22Rv1 (cell line): ENCODE measurements at regions not wholly inside any gene's neighbourhood (a gene's known extent, or its start where the extent isn't known, plus 50 kb on each side); places are given as distances from the start of the nearest gene placed in this dataset.

Experiments used
- H3K27ac ChIP-seq: fragments of 450-650 bp; 2 replicates; pipeline ENCODE4 v1.5.1; 2017
- ZFX ChIP-seq: fragments of 450-650 bp; IDR thresholded peaks from 2 replicates; pipeline ENCODE4 v1.6.1; 2017; ENCODE audit warnings: antibody characterized with exemption, borderline replicate concordance
- TF ChIP-seq, protein P1 (sequence below): fragments of 450-650 bp; IDR thresholded peaks from 2 replicates; pipeline ENCODE4 v1.5.1; 2017; ENCODE audit warnings: mild to moderate bottlenecking

DNA sequence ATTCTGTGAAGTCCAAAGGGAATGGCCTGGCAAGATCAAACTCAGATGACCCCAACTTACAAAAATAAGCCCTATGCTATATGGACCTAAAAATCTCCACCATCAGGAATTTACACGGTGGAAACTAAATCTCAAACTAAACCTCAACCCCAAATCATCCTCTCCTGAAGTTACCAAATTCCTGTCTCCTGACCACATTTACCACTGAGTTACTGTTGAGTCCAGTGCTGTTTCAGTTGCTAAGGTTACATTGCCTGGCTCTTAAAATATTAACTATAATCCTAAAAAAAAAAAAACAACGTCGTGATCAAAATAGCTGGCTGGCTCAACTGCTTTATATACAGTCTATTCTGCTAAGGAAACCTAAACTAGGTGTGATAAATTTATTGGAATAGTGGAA is 315.2 kb upstream of the SLIT2 start:
- H3K27ac ChIP-seq = no peak overlapping the region
- TF ChIP-seq, protein P1, sequence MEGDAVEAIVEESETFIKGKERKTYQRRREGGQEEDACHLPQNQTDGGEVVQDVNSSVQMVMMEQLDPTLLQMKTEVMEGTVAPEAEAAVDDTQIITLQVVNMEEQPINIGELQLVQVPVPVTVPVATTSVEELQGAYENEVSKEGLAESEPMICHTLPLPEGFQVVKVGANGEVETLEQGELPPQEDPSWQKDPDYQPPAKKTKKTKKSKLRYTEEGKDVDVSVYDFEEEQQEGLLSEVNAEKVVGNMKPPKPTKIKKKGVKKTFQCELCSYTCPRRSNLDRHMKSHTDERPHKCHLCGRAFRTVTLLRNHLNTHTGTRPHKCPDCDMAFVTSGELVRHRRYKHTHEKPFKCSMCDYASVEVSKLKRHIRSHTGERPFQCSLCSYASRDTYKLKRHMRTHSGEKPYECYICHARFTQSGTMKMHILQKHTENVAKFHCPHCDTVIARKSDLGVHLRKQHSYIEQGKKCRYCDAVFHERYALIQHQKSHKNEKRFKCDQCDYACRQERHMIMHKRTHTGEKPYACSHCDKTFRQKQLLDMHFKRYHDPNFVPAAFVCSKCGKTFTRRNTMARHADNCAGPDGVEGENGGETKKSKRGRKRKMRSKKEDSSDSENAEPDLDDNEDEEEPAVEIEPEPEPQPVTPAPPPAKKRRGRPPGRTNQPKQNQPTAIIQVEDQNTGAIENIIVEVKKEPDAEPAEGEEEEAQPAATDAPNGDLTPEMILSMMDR = no peak
- TF ChIP-seq ZFX = no peak

DNA sequence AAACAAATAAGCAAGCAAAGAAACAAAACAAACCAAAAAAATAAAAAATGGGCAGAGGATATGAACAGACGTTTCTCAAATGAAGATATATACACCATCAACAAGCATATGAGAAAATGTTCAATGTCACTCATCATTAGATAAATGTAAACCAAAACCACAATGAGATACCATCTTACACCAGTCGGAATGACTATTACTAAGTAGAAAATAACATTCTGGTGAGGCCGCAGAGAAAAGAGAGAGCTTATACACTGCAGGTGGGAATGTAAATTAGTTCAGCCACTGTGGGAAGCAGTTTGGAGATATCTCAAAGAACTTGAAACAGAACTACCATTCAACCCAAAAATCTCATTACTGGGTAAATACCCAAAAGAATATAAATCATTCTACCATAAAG is 321.0 kb upstream of the SLIT2 start:
- H3K27ac ChIP-seq = no peak overlapping the region
- no peak for TF ChIP-seq ZFX
- TF ChIP-seq, protein P1 = no peak

DNA sequence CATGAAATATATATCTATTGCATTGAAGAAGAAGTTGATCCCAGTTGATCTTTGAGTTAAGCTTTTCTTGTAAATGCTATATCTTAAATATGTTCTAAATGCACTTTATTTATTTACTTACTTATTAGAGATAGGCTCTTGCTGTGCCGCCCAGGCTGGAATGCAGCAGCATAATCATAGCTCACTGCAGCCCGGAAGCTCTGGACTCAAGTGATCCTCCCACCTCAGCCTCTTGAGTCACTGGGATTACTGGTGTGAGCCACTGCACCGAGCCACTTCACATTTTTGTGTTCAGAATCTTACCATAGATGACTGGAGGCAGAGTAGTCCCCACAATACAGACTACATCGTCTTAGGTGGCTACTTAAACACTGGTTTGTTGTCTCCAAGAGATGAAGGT is 324.3 kb upstream of the SLIT2 start:
- H3K27ac ChIP-seq = no peak overlapping the region
- TF ChIP-seq ZFX = no peak
- TF ChIP-seq, protein P1 = no peak

DNA sequence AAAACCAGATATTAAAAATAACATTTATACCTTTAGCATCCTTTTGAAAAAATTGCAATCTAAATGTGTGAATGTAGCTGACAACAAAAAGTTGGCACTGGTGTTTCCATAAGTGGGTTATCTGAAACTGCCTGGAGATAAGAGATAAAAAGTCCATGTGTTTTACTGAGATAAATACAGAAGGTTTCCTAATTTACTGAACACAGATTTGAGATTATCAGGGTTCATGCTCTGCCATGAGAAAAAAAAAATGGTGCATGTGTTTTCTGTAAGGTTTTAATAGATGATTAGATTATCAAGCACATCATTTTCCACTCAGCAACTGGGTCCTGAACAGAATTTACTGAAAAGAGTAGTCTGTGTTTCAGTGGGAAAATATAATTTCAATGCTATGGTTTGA is 326.2 kb upstream of the SLIT2 start:
- TF ChIP-seq ZFX = no peak
- TF ChIP-seq, protein P1 = no peak
- H3K27ac ChIP-seq = no peak overlapping the region

DNA sequence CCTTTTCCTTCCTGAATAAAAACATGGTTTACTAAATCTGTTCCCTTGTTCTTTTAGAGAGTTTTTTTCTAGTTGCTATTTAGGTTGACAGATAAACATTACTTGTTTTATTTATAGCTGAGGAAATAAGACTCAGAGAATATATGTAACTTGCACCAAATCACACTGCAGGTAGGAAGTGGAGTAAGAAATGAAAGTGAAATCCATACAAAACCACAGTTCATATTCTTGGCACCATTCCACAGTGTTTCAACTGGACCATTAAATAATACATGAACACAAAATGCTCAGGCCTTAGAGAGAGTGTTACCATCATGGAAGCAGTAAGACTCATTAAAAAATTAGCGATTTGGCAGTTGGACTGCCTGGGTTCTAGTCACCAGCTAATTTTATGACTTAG is 326.9 kb upstream of the SLIT2 start:
- no peak overlapping the region for H3K27ac ChIP-seq
- TF ChIP-seq ZFX = no peak
- TF ChIP-seq, protein P1 = no peak

DNA sequence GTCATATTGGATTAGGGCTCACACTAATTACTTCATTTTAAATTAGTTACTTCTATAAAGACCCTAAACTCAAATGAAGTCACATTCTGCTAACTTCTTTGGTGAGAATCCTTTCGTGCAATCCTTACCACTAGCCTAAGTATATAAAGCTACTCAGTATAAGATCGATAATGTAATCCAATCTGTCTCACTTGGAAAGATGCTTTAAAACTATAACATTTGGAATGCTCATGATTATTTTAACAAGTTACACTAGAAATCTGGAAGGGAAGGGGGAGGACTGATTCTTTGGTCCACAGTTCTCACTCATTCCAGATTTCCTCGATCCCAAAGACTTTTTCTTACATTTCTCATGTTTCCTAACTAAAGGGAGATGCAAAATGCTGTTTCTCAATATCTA is 336.4 kb upstream of the SLIT2 start:
- TF ChIP-seq, protein P1 = no peak
- no peak for TF ChIP-seq ZFX

DNA sequence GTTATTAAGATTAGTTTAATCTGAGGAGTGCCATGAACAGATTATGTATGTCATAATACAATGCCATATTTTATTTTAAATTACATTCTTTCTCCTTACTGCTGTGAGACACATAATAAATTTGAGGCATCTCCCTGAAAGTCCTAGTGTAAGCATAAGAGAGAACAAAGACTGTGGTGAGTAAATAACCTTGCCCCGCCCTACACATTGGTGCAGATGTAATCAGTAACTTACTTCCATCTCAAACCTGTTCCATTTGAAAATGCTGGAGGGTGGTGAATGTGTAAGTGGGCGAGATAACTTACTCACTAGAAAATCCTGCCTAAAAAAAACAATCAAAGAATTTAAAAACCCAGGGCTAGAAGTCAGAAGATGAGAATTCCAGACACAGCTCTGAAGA is 338.1 kb upstream of the SLIT2 start:
- TF ChIP-seq ZFX = no peak
- TF ChIP-seq, protein P1 = no peak
- no peak overlapping the region for H3K27ac ChIP-seq

More for the DNA sequence above, 336.4 kb upstream of the SLIT2 start:
- H3K27ac ChIP-seq = no peak overlapping the region
